ENCODE measurements at regions not wholly inside any gene's neighbourhood (a gene's known extent, or its start where the extent isn't known, plus 50 kb on each side); places are given as distances from the start of the nearest gene placed in this dataset.
"Not testable (repeated sequence)": the region's sequence is repeated elsewhere in the genome, so short reads cannot be mapped to it uniquely, and the experiment has no call there.

GRCh38 chr1:213751064-213751397 is 236.7 kb upstream of the PROX1 start:
- no peak for DNase-seq (ENCODE audit: low read depth in 3 of 3, low spot score in 2 of 3)

DNA sequence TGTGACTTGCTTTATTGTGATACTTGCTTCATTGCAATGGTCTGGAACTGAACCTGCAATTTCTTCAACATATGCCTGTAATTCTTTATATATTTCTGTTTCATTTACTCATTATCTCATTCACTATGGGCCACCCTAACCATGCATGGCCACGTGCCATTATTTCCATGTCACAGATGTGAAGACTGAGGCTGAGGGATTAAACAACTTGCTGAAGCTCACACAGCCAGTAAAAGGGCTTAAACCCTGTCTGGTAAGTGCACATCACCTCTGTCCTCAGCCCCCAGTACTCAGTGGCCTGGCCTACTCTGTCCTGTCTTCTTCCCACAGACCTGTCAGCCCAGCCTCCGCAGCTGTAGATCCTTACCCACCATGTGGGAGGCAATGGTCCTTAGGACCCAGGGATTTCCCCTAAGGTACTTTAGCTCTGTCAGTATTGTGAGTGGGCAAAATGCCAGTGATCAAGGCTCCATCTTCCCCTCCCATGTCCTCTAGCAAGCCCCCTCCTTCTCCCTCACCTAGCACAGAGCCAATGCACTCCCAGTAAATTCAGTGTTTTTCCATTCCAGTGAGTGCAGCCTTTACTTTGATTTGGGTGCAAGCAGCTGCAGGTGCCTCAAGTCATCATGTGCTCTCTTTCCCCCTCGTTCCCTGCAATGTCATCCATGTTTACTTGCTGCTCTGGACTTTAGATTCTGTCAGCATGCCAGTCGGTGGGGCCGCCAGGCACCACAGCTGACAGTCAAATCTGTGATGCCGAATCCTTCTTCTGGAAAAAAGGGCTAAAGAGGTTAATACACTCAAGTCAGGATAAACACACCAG is 228.2 kb upstream of the PROX1 start:
- no peak for DNase-seq (ENCODE audit: low read depth in 3 of 3, low spot score in 2 of 3)

- DNase-seq (ENCODE audit: low read depth in 3 of 3, low spot score in 2 of 3) = no peak
Observed at GRCh38 chr1:213761845-213762407, 225.8 kb upstream of the PROX1 start.

DNA sequence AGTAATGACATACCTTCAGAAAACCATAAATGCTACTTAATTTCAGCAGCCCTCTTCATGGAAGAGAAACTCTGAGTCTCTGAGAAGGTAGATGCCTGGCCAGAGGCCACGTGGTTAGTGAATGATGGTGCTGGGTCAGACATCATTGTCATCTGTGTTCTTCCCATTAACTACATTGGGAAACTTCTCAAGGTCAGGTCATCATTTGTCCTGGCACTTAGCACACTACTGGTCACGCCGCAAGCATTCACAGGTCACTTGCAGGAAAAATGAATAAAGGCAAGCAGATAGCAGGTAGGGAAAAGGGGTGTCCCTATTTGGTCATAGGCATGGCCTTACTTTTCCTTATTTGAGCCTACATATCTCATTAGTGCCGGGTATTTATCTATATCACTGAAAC is 220.1 kb upstream of the PROX1 start:
- DNase-seq (ENCODE audit: low read depth in 3 of 3, low spot score in 2 of 3) = no peak

- DNase-seq (ENCODE audit: low read depth in 3 of 3, low spot score in 2 of 3) = no peak
Observed at GRCh38 chr1:213772128-213773063, 215.4 kb upstream of the PROX1 start.

DNA sequence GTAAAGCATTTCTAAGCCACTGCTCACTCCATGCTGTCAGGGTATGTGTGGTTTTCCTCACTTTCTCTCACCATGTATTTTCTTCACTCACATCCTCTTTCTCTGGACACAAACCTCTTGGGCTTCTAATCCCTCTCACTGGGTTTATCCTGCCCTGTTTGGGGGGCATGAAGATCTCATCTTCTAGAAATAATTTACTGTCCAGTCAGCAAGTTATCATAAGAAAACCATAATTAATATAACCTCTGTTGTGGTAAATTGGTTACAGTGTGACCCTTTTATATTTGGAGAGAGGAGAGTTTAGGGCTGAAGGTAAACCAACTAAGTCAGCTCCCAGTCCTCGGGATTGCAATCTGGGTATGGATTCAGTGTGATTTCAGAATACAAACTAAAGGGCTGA is 213.8 kb upstream of the PROX1 start:
- no peak for DNase-seq (ENCODE audit: low read depth in 3 of 3, low spot score in 2 of 3)

GRCh38 chr1:213776969-213777368 is 210.8 kb upstream of the PROX1 start:
- DNase-seq (ENCODE audit: low read depth in 3 of 3, low spot score in 2 of 3) = no peak

GRCh38 chr1:213779228-213779627 is 208.5 kb upstream of the PROX1 start:
- DNase-seq (ENCODE audit: low read depth in 3 of 3, low spot score in 2 of 3) = no peak

DNA sequence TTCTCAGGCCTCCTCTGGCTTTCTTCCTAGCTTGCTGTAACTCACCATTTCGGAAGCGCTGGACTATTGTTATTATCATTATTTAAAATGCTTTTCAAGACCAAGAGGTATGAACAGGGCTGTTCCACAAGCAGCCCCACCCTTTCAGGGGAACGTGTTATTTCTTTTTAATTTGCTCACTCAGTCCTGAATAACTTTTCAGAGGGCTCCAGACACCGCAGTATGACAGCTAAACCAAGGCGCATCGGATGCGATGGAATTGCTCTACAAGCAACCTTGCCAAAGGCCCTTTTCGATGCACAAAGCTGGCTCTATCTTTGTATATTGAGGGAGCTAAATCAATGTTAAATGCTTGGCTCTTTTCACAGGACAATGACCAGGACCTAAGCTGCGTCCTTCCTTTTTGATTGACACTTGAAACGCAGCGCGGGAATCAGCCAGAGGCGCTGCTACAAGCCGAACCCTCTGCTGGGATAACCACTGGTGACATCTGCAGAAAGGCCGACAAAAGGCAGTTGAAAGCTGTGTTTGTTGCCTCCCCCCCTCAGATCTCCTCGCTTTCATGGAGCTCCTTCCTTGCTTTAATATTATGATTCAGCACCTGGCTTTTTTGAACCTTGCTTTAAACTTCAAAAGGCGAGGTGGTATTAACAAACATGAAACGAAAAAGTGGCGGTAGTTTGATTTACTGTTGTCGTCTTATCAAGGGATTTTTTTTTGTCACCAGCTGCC is 204.7 kb upstream of the PROX1 start:
- no peak for DNase-seq (ENCODE audit: low read depth in 3 of 3, low spot score in 2 of 3)

DNA sequence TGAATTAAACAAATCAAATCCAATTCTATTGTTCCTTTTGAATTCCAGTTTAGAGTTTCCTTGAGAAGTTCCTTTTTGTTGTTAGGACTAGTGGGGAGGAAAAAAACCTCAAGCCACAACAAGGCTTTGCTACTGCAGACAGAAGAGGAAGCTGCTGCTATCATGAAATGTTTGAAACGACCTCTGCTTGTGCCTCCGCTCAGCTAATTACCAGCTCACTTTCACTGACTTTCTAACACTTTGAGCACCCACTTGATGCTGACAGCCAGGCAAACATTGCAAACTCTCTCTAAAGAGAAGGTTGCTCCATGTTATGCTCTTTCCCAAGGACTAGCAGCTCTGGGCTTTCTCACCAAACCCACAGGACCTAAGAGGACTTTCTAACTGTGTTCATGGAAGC is 203.9 kb upstream of the PROX1 start:
- no peak for DNase-seq (ENCODE audit: low read depth in 3 of 3, low spot score in 2 of 3)

- DNase-seq (ENCODE audit: low read depth in 3 of 3, low spot score in 2 of 3) = no peak
Observed at GRCh38 chr1:213786683-213787082, 201.1 kb upstream of the PROX1 start.

DNA sequence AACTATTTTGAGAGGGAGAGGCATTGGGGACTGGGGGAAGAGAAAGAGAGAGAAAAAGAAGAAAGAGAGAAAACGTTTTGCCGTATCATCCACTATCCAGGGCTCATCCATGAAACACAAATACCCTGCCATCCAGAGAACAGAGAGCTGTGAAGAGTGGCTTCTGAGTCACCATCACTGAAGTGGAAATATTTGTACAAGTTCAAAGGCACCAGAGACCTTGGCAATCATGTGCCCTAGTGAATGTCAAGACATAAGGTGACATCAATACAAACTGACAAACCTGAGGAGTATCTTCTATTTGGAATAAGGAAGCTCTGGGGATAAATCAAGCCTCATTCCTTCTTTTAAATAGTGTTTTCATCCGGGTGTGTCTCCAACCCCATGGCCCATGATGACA is 197.2 kb upstream of the PROX1 start:
- no peak for DNase-seq (ENCODE audit: low read depth in 3 of 3, low spot score in 2 of 3)

GRCh38 chr1:213793482-213794067 is 194.2 kb upstream of the PROX1 start:
- peak in 1 of 3 donors; percentile 3 for DNase-seq (ENCODE audit: low read depth in 3 of 3, low spot score in 2 of 3)

DNA sequence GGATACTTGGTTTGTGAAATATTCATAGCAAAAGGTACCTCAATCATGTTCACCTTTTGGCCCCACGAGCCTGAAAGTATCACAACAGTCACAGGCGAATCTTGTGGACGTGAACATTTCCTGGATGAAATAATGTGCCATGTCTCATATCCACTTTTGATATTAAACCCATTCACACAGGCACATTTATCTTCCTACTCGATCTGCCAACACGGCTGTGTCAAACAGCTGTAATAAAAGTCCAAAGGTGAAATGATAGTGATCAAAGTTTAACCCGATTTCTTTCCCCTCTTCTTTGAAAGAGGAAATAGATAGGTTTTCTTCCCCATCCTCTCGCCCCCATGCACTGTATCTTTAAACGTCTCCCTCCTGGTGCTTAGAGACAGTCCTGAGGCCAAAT is 191.2 kb upstream of the PROX1 start:
- no peak for DNase-seq (ENCODE audit: low read depth in 3 of 3, low spot score in 2 of 3)

- not testable (repeated sequence) for DNase-seq (ENCODE audit: low read depth in 3 of 3, low spot score in 2 of 3)
Observed at GRCh38 chr1:213808288-213808687, 179.5 kb upstream of the PROX1 start.

DNA sequence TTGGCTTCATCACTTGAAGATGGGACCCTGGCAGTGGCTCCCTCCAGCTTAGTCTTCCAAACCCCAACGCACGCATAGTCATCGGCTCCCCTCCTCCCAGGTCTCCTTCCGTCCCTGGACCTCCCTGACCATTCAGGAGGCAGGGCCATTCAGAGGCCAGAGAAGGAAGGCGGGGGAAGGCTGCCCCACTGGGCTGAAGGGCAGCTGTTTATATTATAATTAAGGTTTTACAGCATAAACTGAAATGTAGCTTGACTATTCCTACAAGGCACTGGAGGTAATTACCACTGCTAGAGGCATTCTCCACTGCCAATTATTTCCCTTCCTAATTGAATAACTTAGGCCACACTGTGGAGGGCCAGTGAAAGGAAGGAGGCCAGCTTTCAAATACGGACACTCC is 170.6 kb upstream of the PROX1 start:
- no peak for DNase-seq (ENCODE audit: low read depth in 3 of 3, low spot score in 2 of 3)

GRCh38 chr1:213820362-213821149 is 167.2 kb upstream of the PROX1 start:
- no peak for DNase-seq (ENCODE audit: low read depth in 3 of 3, low spot score in 2 of 3)

DNA sequence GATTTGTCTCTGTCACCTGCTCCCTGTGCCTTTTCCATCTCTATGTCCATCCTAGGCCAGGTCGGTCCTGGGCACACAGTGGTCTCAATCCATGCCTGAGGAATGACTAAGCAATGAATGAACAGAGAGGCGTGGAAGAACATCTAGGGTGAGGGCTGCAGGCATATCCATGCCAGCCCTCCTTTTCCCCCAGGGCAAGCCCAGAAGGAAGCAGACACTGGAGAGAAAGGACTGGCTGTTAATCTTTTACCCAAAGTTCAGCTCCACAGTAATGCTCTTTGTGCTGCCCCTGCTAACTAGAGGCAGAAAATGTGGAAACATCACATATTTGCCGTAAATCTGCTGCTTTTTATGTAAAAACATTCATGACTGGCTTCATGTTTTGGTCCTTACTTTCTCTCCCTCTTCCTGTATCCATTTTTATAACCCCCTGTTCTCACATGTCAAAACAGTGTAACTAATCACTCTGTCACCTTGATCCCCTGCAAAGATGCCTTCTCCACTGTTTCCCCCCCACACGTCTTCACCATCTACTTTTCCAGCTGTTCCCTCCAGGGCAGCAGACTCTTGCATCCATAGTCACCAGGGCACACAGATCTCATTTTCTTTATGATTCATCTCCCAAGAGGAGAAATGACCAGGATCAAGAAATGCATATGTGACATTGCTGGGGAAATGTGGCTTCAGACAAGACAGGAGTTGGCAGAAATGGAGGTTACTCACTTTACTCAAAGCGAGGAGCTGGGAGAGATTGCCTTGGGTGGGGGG is 166.4 kb upstream of the PROX1 start:
- DNase-seq (ENCODE audit: low read depth in 3 of 3, low spot score in 2 of 3) = no peak

- no peak for DNase-seq (ENCODE audit: low read depth in 3 of 3, low spot score in 2 of 3)
Observed at GRCh38 chr1:213821943-213822334, 165.8 kb upstream of the PROX1 start.

All from right renal cortex interstitium (tissue), 3 donors.